DOHH2 (cell line): ENCODE measurements at regions not wholly inside any gene's neighbourhood (a gene's known extent, or its start where the extent isn't known, plus 50 kb on each side); places are given as distances from the start of the nearest gene placed in this dataset.

Experiments used
- H3F3A ChIP-seq: fragments of 200-600 bp; sonication (generic), shearing (Covaris generic); 2 replicates; pipeline ENCODE4 v1.6.0; 2016; ENCODE audit warnings: antibody characterized with exemption, mild to moderate bottlenecking; ENCODE audit not compliant: control insufficient read depth, insufficient read depth
- H3K27ac ChIP-seq: fragments of 200-600 bp; sonication (generic); 2 replicates; pipeline ENCODE4 v1.5.1; 2014; ENCODE audit warnings: low read depth, mild to moderate bottlenecking, low read length, moderate library complexity
- H3K27me3 ChIP-seq: fragments of 200-600 bp; sonication (generic); 2 replicates; pipeline ENCODE4 v1.6.1; 2014; ENCODE audit warnings: mild to moderate bottlenecking, low read length, mixed read lengths; ENCODE audit not compliant: control insufficient read depth
- H3K36me3 ChIP-seq: fragments of 200-600 bp; sonication (generic); 2 replicates; pipeline ENCODE4 v1.6.1; 2014; ENCODE audit warnings: mild to moderate bottlenecking, low read length, moderate library complexity, mixed read lengths; ENCODE audit not compliant: control insufficient read depth
- H3K4me1 ChIP-seq: fragments of 200-600 bp; sonication (generic); 2 replicates; pipeline ENCODE4 v1.6.1; 2014; ENCODE audit warnings: mild to moderate bottlenecking, low read length, mixed read lengths; ENCODE audit not compliant: control insufficient read depth
- H3K4me2 ChIP-seq: fragments of 200-600 bp; sonication (generic); 2 replicates; pipeline ENCODE4 v1.6.0; 2014; ENCODE audit warnings: mild to moderate bottlenecking, low read length, moderate library complexity
- H3K4me3 ChIP-seq: fragments of 200-600 bp; sonication (generic); 2 replicates; pipeline ENCODE4 v1.5.1; 2014; ENCODE audit warnings: mild to moderate bottlenecking, low read length, mixed read lengths
- H3K79me2 ChIP-seq: fragments of 200-600 bp; sonication (generic); 2 replicates; pipeline ENCODE4 v1.6.1; 2014; ENCODE audit warnings: mild to moderate bottlenecking, low read length, mixed read lengths; ENCODE audit not compliant: control insufficient read depth
- H3K9me2 ChIP-seq: fragments of 200-600 bp; sonication (generic); replicated peaks from 2 replicates; pipeline ENCODE4 v1.6.1; 2014; ENCODE audit warnings: mild to moderate bottlenecking, low read length, mixed read lengths; ENCODE audit not compliant: control insufficient read depth
- H3K9me3 ChIP-seq: fragments of 200-600 bp; sonication (generic); 2 replicates; pipeline ENCODE4 v1.6.1; 2014; ENCODE audit warnings: antibody characterized with exemption, low read length, mixed read lengths; ENCODE audit not compliant: control insufficient read depth, insufficient read depth
- H4K20me1 ChIP-seq: fragments of 200-600 bp; sonication (generic); 2 replicates; pipeline ENCODE4 v1.6.0; 2014; ENCODE audit warnings: low read depth, mild to moderate bottlenecking, antibody characterized with exemption, low read length, moderate library complexity; ENCODE audit not compliant: control insufficient read depth, insufficient read depth
- CTCF ChIP-seq: fragments of 200-600 bp; sonication (generic); IDR thresholded peaks from one replicate; pipeline ENCODE4 v1.5.1; 2014; ENCODE audit warnings: antibody characterized with exemption, mild to moderate bottlenecking, low read depth, low read length; ENCODE audit not compliant: poor library complexity, severe bottlenecking
- EZH2phosphoT487 ChIP-seq: fragments of 200-600 bp; sonication (generic); IDR thresholded peaks from 2 replicates; pipeline ENCODE4 v1.6.1; 2017; ENCODE audit warnings: borderline replicate concordance, mild to moderate bottlenecking, antibody characterized with exemption, low read length, moderate library complexity, mixed read lengths

- Histone ChIP-seq H3K4me3 (no peak overlapping the region), H3K4me1 (no peaks in the 10 kb centered on the region), H4K20me1 (no peaks in the 10 kb centered on the region), H3K79me2 (no peaks in the 10 kb centered on the region), H3K36me3 (no peaks in the 10 kb centered on the region), H3K9me3 (no peaks in the 10 kb centered on the region), H3K27me3 (no peaks in the 10 kb centered on the region), H3K27ac (no peak overlapping the region), H3K9me2 (no peaks in the 10 kb centered on the region), H3K4me2 (no peak overlapping the region), H3F3A (no peaks in the 10 kb centered on the region)
- TF ChIP-seq EZH2phosphoT487 (no peak), CTCF (no peak)
Observed at GRCh38 chr2:71851094-71851750, 296.4 kb downstream of the CYP26B1 start.

- Histone ChIP-seq H3K4me3 (no peak overlapping the region), H3K9me2 (no peaks in the 10 kb centered on the region), H3K36me3 (no peaks in the 10 kb centered on the region), H3K27ac (no peak overlapping the region), H4K20me1 (no peaks in the 10 kb centered on the region), H3K4me2 (no peak overlapping the region), H3K9me3 (no peaks in the 10 kb centered on the region), H3K4me1 (no peaks in the 10 kb centered on the region), H3K27me3 (no peaks in the 10 kb centered on the region), H3K79me2 (no peaks in the 10 kb centered on the region), H3F3A (no peaks in the 10 kb centered on the region)
- no peak for TF ChIP-seq EZH2phosphoT487
- TF ChIP-seq CTCF, result no peak
Observed at GRCh38 chr2:71850306-71850801, 297.3 kb downstream of the CYP26B1 start.

- H4K20me1 ChIP-seq, result no peaks in the 10 kb centered on the region
- no peak overlapping the region for H3K27ac ChIP-seq
- no peaks in the 10 kb centered on the region for H3K36me3 ChIP-seq
- no peaks in the 10 kb centered on the region for H3K79me2 ChIP-seq
- H3F3A ChIP-seq, result no peaks in the 10 kb centered on the region
- no peaks in the 10 kb centered on the region for H3K9me3 ChIP-seq
- no peak overlapping the region for H3K4me2 ChIP-seq
- no peaks in the 10 kb centered on the region for H3K9me2 ChIP-seq
- H3K27me3 ChIP-seq, result no peaks in the 10 kb centered on the region
- H3K4me3 ChIP-seq, result no peak overlapping the region
- H3K4me1 ChIP-seq, result no peaks in the 10 kb centered on the region
- no peak for TF ChIP-seq CTCF
- TF ChIP-seq EZH2phosphoT487, result no peak
Observed at GRCh38 chr2:71849607-71850305, 297.9 kb downstream of the CYP26B1 start.
